ENCODE measurements at regions not wholly inside any gene's neighbourhood (a gene's known extent, or its start where the extent isn't known, plus 50 kb on each side); places are given as distances from the start of the nearest gene placed in this dataset.
A peak's percentile ranks its signal among the peaks of the same experiment; 100 is the strongest.

- no peak overlapping the region for H3K4me2 ChIP-seq (ENCODE audit: unreplicated experiment)
- in situ Hi-C loops (cut with MboI): no loop called here
- H3K36me3 ChIP-seq (ENCODE audit: low read depth): no peaks in the 10 kb centered on the region
- 70 to 76% methylated on average over 7 of the region's 7 CpGs for WGBS, 2 experiments (ENCODE audit: low coverage in 1 of 2, low lambda C conversion rate in 2 of 2, missing lambda C conversion rate in 2 of 2)
- H3K27me3 ChIP-seq (replicated peaks; ENCODE audit: insufficient read depth): no peaks in the 10 kb centered on the region
- no peak overlapping the region for H3K9ac ChIP-seq
- H3K9me3 ChIP-seq (ENCODE audit: low read depth): no peaks in the 10 kb centered on the region
- no peaks in the 10 kb centered on the region for H3K9me2 ChIP-seq (ENCODE audit: insufficient read depth)
- no peaks in the 10 kb centered on the region for H3F3A ChIP-seq (ENCODE audit: insufficient read depth)
- H4K20me1 ChIP-seq (ENCODE audit: insufficient read depth): no peaks in the 10 kb centered on the region
- no peak overlapping the region for H3K4me3 ChIP-seq
- H3K4me1 ChIP-seq (ENCODE audit: insufficient read depth): peaks cover 10% of the 10 kb centered on the region; the same call in 1 of the 2 replicates
- no peak overlapping the region for H2AFZ ChIP-seq
- TF ChIP-seq EZH2 (IDR thresholded peaks at IDR 0.05; ENCODE audit: insufficient read depth, poor library complexity, severe bottlenecking): no peak
- no peak for TF ChIP-seq EZH2phosphoT487 (IDR thresholded peaks at IDR 0.05; ENCODE audit: insufficient read depth, low read depth)
- DNase-seq: no peak
- no peak overlapping the region for H3K27ac ChIP-seq
- H3K79me2 ChIP-seq (ENCODE audit: insufficient read depth): no peaks in the 10 kb centered on the region
Measured at GRCh38 chr2:7609556-7609955, 692.3 kb downstream of the RNF144A start.

- TF ChIP-seq EZH2 (IDR thresholded peaks at IDR 0.05; ENCODE audit: insufficient read depth, poor library complexity, severe bottlenecking) (no peak), EZH2phosphoT487 (IDR thresholded peaks at IDR 0.05; ENCODE audit: insufficient read depth, low read depth) (no peak)
- Histone ChIP-seq H3K9me3 (ENCODE audit: low read depth) (no peaks in the 10 kb centered on the region), H3F3A (ENCODE audit: insufficient read depth) (no peaks in the 10 kb centered on the region), H3K4me3 (no peak overlapping the region), H3K27me3 (replicated peaks; ENCODE audit: insufficient read depth) (no peaks in the 10 kb centered on the region), H4K20me1 (ENCODE audit: insufficient read depth) (no peaks in the 10 kb centered on the region), H3K4me1 (ENCODE audit: insufficient read depth) (peaks cover 10% of the 10 kb centered on the region; the same call in 1 of the 2 replicates), H3K36me3 (ENCODE audit: low read depth) (no peaks in the 10 kb centered on the region), H3K27ac (no peak overlapping the region), H3K79me2 (ENCODE audit: insufficient read depth) (no peaks in the 10 kb centered on the region), H3K9ac (no peak overlapping the region), H3K9me2 (ENCODE audit: insufficient read depth) (no peaks in the 10 kb centered on the region), H3K4me2 (ENCODE audit: unreplicated experiment) (no peak overlapping the region), H2AFZ (no peak overlapping the region)
- in situ Hi-C loops (cut with MboI): no loop called here
- 92 to 94% methylated on average over 8 of the region's 8 CpGs for WGBS, 2 experiments (ENCODE audit: low coverage in 1 of 2, low lambda C conversion rate in 2 of 2, missing lambda C conversion rate in 2 of 2)
- no peak for DNase-seq
Measured at GRCh38 chr2:7609974-7610373, 692.8 kb downstream of the RNF144A start.

GRCh38 chr2:7611750-7612149, 694.5 kb downstream of the RNF144A start:
- Histone ChIP-seq H3K27ac (no peak overlapping the region), H3K9me3 (ENCODE audit: low read depth) (no peaks in the 10 kb centered on the region), H3K36me3 (ENCODE audit: low read depth) (no peaks in the 10 kb centered on the region), H3K4me3 (no peak overlapping the region), H3K4me2 (ENCODE audit: unreplicated experiment) (no peak overlapping the region), H2AFZ (no peak overlapping the region), H3K9me2 (ENCODE audit: insufficient read depth) (no peaks in the 10 kb centered on the region), H3K9ac (no peak overlapping the region), H4K20me1 (ENCODE audit: insufficient read depth) (no peaks in the 10 kb centered on the region), H3F3A (ENCODE audit: insufficient read depth) (no peaks in the 10 kb centered on the region), H3K79me2 (ENCODE audit: insufficient read depth) (no peaks in the 10 kb centered on the region), H3K4me1 (ENCODE audit: insufficient read depth) (peaks cover 10% of the 10 kb centered on the region; the same call in 1 of the 2 replicates), H3K27me3 (replicated peaks; ENCODE audit: insufficient read depth) (no peaks in the 10 kb centered on the region)
- DNase-seq: no peak
- 83 to 87% methylated on average over 4 of the region's 4 CpGs for WGBS, 2 experiments (ENCODE audit: low coverage in 1 of 2, low lambda C conversion rate in 2 of 2, missing lambda C conversion rate in 2 of 2)
- TF ChIP-seq EZH2 (IDR thresholded peaks at IDR 0.05; ENCODE audit: insufficient read depth, poor library complexity, severe bottlenecking) (no peak), EZH2phosphoT487 (IDR thresholded peaks at IDR 0.05; ENCODE audit: insufficient read depth, low read depth) (no peak)
- in situ Hi-C loops (cut with MboI): no loop called here

GRCh38 chr2:7612969-7613368, 695.8 kb downstream of the RNF144A start:
- Histone ChIP-seq H3F3A (ENCODE audit: insufficient read depth) (no peaks in the 10 kb centered on the region), H3K27ac (no peak overlapping the region), H2AFZ (no peak overlapping the region), H3K9me3 (ENCODE audit: low read depth) (no peaks in the 10 kb centered on the region), H3K9ac (no peak overlapping the region), H3K36me3 (ENCODE audit: low read depth) (no peaks in the 10 kb centered on the region), H3K4me2 (ENCODE audit: unreplicated experiment) (no peak overlapping the region), H3K9me2 (ENCODE audit: insufficient read depth) (no peaks in the 10 kb centered on the region), H3K27me3 (replicated peaks; ENCODE audit: insufficient read depth) (no peaks in the 10 kb centered on the region), H3K4me1 (ENCODE audit: insufficient read depth) (peaks cover 10% of the 10 kb centered on the region; the same call in 1 of the 2 replicates), H3K79me2 (ENCODE audit: insufficient read depth) (no peaks in the 10 kb centered on the region), H4K20me1 (ENCODE audit: insufficient read depth) (no peaks in the 10 kb centered on the region), H3K4me3 (no peak overlapping the region)
- peak; percentile 54 for DNase-seq
- 66 to 75% methylated on average over 3 of the region's 3 CpGs for WGBS, 2 experiments (ENCODE audit: low coverage in 1 of 2, low lambda C conversion rate in 2 of 2, missing lambda C conversion rate in 2 of 2)
- no peak for TF ChIP-seq EZH2phosphoT487 (IDR thresholded peaks at IDR 0.05; ENCODE audit: insufficient read depth, low read depth)
- TF ChIP-seq EZH2 (IDR thresholded peaks at IDR 0.05; ENCODE audit: insufficient read depth, poor library complexity, severe bottlenecking): no peak
- in situ Hi-C loops (cut with MboI): no loop called here

DNA sequence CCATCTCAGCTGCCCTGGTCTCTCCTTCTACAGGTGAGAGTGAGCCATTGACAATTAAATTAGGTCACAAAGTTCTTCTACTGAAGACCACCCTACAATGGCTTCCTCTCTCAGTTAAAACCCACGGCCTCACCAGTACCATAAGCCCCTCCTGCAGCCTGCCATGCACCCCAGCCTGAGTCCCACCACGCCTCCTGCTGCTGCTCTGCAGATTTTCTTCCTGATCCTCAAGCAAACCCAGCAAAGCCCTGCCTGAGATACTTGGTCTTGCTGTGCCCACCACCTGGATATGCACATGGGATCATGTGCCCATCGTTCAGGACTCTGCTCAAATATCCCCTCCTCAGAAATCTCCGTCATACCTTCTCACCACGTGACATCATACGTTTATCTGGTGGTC, 696.6 kb downstream of the RNF144A start:
- no peaks in the 10 kb centered on the region for H3K9me3 ChIP-seq (ENCODE audit: low read depth)
- H3K27me3 ChIP-seq (replicated peaks; ENCODE audit: insufficient read depth): no peaks in the 10 kb centered on the region
- H3K4me1 ChIP-seq (ENCODE audit: insufficient read depth): peaks cover 10% of the 10 kb centered on the region; the same call in 1 of the 2 replicates
- no peak overlapping the region for H3K4me3 ChIP-seq
- no peaks in the 10 kb centered on the region for H4K20me1 ChIP-seq (ENCODE audit: insufficient read depth)
- no peak overlapping the region for H3K27ac ChIP-seq
- no peaks in the 10 kb centered on the region for H3F3A ChIP-seq (ENCODE audit: insufficient read depth)
- no peak overlapping the region for H3K4me2 ChIP-seq (ENCODE audit: unreplicated experiment)
- no peaks in the 10 kb centered on the region for H3K36me3 ChIP-seq (ENCODE audit: low read depth)
- DNase-seq: no peak
- H3K9me2 ChIP-seq (ENCODE audit: insufficient read depth): no peaks in the 10 kb centered on the region
- no peak for TF ChIP-seq EZH2 (IDR thresholded peaks at IDR 0.05; ENCODE audit: insufficient read depth, poor library complexity, severe bottlenecking)
- TF ChIP-seq EZH2phosphoT487 (IDR thresholded peaks at IDR 0.05; ENCODE audit: insufficient read depth, low read depth): no peak
- no peak overlapping the region for H3K9ac ChIP-seq
- 71 to 72% methylated on average over 6 of the region's 6 CpGs for WGBS, 2 experiments (ENCODE audit: low coverage in 1 of 2, low lambda C conversion rate in 2 of 2, missing lambda C conversion rate in 2 of 2)
- H3K79me2 ChIP-seq (ENCODE audit: insufficient read depth): no peaks in the 10 kb centered on the region
- no peak overlapping the region for H2AFZ ChIP-seq
- in situ Hi-C loops (cut with MboI): no loop called here

Data from GM23248 (cell line).